ENCODE measurements at regions not wholly inside any gene's neighbourhood (a gene's known extent, or its start where the extent isn't known, plus 50 kb on each side); places are given as distances from the start of the nearest gene placed in this dataset.

DNA sequence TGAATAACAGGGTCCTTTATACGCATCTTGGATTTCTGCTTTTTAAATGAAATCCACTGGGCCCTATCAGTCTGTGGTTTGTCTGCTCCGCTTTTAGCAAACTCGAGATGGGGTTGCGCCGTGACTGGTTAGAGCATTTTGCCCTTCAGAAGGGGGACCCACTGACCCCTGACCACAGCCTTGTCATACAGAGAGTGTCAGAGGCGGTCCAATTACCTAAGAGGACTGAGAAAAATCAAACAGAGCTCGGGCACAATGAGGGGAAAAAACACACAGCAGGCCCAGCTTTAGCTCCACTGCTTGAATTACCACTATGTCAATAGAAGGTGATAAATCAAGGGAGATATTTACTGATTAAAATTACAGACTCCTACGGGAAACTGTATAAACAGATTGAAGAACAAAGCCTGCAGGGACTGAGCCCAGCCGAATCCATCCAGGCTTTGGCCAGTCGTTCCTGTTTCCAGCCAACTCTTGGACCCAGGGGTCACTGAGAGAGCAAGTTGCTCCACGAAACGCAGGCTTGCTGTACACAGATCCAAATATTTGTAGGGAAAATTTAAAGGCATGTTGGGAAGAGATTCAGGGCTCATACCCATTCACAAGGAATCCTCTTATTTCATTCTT lies 131.9 kb upstream of the ZFHX3 start:
- TF ChIP-seq, protein P1, sequence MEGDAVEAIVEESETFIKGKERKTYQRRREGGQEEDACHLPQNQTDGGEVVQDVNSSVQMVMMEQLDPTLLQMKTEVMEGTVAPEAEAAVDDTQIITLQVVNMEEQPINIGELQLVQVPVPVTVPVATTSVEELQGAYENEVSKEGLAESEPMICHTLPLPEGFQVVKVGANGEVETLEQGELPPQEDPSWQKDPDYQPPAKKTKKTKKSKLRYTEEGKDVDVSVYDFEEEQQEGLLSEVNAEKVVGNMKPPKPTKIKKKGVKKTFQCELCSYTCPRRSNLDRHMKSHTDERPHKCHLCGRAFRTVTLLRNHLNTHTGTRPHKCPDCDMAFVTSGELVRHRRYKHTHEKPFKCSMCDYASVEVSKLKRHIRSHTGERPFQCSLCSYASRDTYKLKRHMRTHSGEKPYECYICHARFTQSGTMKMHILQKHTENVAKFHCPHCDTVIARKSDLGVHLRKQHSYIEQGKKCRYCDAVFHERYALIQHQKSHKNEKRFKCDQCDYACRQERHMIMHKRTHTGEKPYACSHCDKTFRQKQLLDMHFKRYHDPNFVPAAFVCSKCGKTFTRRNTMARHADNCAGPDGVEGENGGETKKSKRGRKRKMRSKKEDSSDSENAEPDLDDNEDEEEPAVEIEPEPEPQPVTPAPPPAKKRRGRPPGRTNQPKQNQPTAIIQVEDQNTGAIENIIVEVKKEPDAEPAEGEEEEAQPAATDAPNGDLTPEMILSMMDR (IDR thresholded peaks at IDR 0.05; ENCODE audit: low read depth, low read length, poor library complexity, severe bottlenecking) = no peak
- no peak for TF ChIP-seq EZH2phosphoT487 (IDR thresholded peaks at IDR 0.05; ENCODE audit: borderline replicate concordance, low read length)

Data from DOHH2 (cell line).